ENCODE measurements at regions not wholly inside any gene's neighbourhood (a gene's known extent, or its start where the extent isn't known, plus 50 kb on each side); places are given as distances from the start of the nearest gene placed in this dataset.

- H3K36me3 ChIP-seq (ENCODE audit: insufficient read depth, low read length), result no peaks in the 10 kb centered on the region
- H3K27me3 Mint-ChIP-seq (ENCODE audit: low read depth, unreplicated experiment), result peaks cover 9% of the 10 kb centered on the region
These were observed 66.2 kb upstream of the SLC2A1 start for GRCh38 chr1:43024905-43025304.

GRCh38 chr1:43021547-43022474, 63.1 kb upstream of the SLC2A1 start:
- Mint-ChIP-seq H3K27ac (ENCODE audit: unreplicated experiment) (no peak overlapping the region), H3K36me3 (ENCODE audit: low read depth, unreplicated experiment) (no peaks in the 10 kb centered on the region), H3K4me1 (ENCODE audit: low read depth, unreplicated experiment) (no peaks in the 10 kb centered on the region), H3K27me3 (ENCODE audit: low read depth, unreplicated experiment) (peaks cover 16% of the 10 kb centered on the region), H3K9me3 (ENCODE audit: unreplicated experiment) (peaks cover 2% of the 10 kb centered on the region), H3K4me3 (ENCODE audit: unreplicated experiment) (no peak overlapping the region)
- TF ChIP-seq CTCF (IDR thresholded peaks at IDR 0.05; ENCODE audit: insufficient read depth, low read depth, low read length), result no peak
- TF ChIP-seq EZH2 (IDR thresholded peaks at IDR 0.05; ENCODE audit: insufficient read depth, low read length), result no peak
- H2AFZ ChIP-seq (ENCODE audit: low read depth, low read length), result peak overlapping the region; percentile 35
- no peaks in the 10 kb centered on the region for H3K79me2 ChIP-seq (ENCODE audit: insufficient read depth, low read length)
- DNase-seq (ENCODE audit: low read depth) (no peak), FAIRE-seq (no peak)
- no peak overlapping the region for H3K4me2 ChIP-seq (ENCODE audit: low read length)
- H3K27ac ChIP-seq (ENCODE audit: low read depth, low read length), result no peak overlapping the region
- H3K9ac ChIP-seq (ENCODE audit: low read length), result no peak overlapping the region
- no peaks in the 10 kb centered on the region for H3K36me3 ChIP-seq (ENCODE audit: insufficient read depth, low read length)
- H4K20me1 ChIP-seq (ENCODE audit: insufficient read depth, low read length), result no peaks in the 10 kb centered on the region
- H3K4me1 ChIP-seq (ENCODE audit: insufficient read depth, low read length), result no peaks in the 10 kb centered on the region
- no peaks in the 10 kb centered on the region for H3K9me3 ChIP-seq (ENCODE audit: insufficient read depth, low read depth, low read length)
- H3K27me3 ChIP-seq (ENCODE audit: insufficient read depth, low read length), result peaks cover 2% of the 10 kb centered on the region
- H3K4me3 ChIP-seq (ENCODE audit: insufficient read depth, low read depth, low read length), result no peak overlapping the region

More at GRCh38 chr1:43024905-43025304, 66.2 kb upstream of the SLC2A1 start:
- Histone ChIP-seq H2AFZ (ENCODE audit: low read depth, low read length) (no peak overlapping the region), H3K4me3 (ENCODE audit: insufficient read depth, low read depth, low read length) (no peak overlapping the region), H3K4me2 (ENCODE audit: low read length) (no peak overlapping the region), H3K27ac (ENCODE audit: low read depth, low read length) (no peak overlapping the region), H3K9me3 (ENCODE audit: insufficient read depth, low read depth, low read length) (no peaks in the 10 kb centered on the region), H3K27me3 (ENCODE audit: insufficient read depth, low read length) (peaks cover 14% of the 10 kb centered on the region), H3K79me2 (ENCODE audit: insufficient read depth, low read length) (no peaks in the 10 kb centered on the region), H3K4me1 (ENCODE audit: insufficient read depth, low read length) (no peaks in the 10 kb centered on the region), H4K20me1 (ENCODE audit: insufficient read depth, low read length) (no peaks in the 10 kb centered on the region), H3K9ac (ENCODE audit: low read length) (no peak overlapping the region)
- no peak overlapping the region for H3K4me3 Mint-ChIP-seq (ENCODE audit: unreplicated experiment)
- H3K4me1 Mint-ChIP-seq (ENCODE audit: low read depth, unreplicated experiment), result no peaks in the 10 kb centered on the region
- DNase-seq (ENCODE audit: low read depth), result no peak
- H3K36me3 Mint-ChIP-seq (ENCODE audit: low read depth, unreplicated experiment), result no peaks in the 10 kb centered on the region
- TF ChIP-seq EZH2 (IDR thresholded peaks at IDR 0.05; ENCODE audit: insufficient read depth, low read length), result no peak
- TF ChIP-seq CTCF (IDR thresholded peaks at IDR 0.05; ENCODE audit: insufficient read depth, low read depth, low read length), result no peak
- no peaks in the 10 kb centered on the region for H3K9me3 Mint-ChIP-seq (ENCODE audit: unreplicated experiment)
- no peak for FAIRE-seq
- H3K27ac Mint-ChIP-seq (ENCODE audit: unreplicated experiment), result no peak overlapping the region

- no peak for FAIRE-seq
- peaks cover 7% of the 10 kb centered on the region for H3K9me3 Mint-ChIP-seq (ENCODE audit: unreplicated experiment)
These were observed 60.6 kb upstream of the SLC2A1 start for GRCh38 chr1:43019226-43019625.

More at GRCh38 chr1:43019226-43019625, 60.6 kb upstream of the SLC2A1 start:
- DNase-seq (ENCODE audit: low read depth), result no peak
- no peak overlapping the region for H3K4me3 Mint-ChIP-seq (ENCODE audit: unreplicated experiment)
- Histone ChIP-seq H3K4me3 (ENCODE audit: insufficient read depth, low read depth, low read length) (no peak overlapping the region), H3K9me3 (ENCODE audit: insufficient read depth, low read depth, low read length) (no peaks in the 10 kb centered on the region), H3K79me2 (ENCODE audit: insufficient read depth, low read length) (no peaks in the 10 kb centered on the region), H4K20me1 (ENCODE audit: insufficient read depth, low read length) (no peaks in the 10 kb centered on the region), H3K27me3 (ENCODE audit: insufficient read depth, low read length) (peaks cover 2% of the 10 kb centered on the region), H3K4me2 (ENCODE audit: low read length) (no peak overlapping the region), H3K4me1 (ENCODE audit: insufficient read depth, low read length) (no peaks in the 10 kb centered on the region), H3K9ac (ENCODE audit: low read length) (no peak overlapping the region), H3K27ac (ENCODE audit: low read depth, low read length) (no peak overlapping the region), H3K36me3 (ENCODE audit: insufficient read depth, low read length) (no peaks in the 10 kb centered on the region), H2AFZ (ENCODE audit: low read depth, low read length) (no peak overlapping the region)
- TF ChIP-seq EZH2 (IDR thresholded peaks at IDR 0.05; ENCODE audit: insufficient read depth, low read length) (no peak), CTCF (IDR thresholded peaks at IDR 0.05; ENCODE audit: insufficient read depth, low read depth, low read length) (no peak)
- peaks cover 27% of the 10 kb centered on the region for H3K27me3 Mint-ChIP-seq (ENCODE audit: low read depth, unreplicated experiment)
- no peaks in the 10 kb centered on the region for H3K4me1 Mint-ChIP-seq (ENCODE audit: low read depth, unreplicated experiment)
- H3K36me3 Mint-ChIP-seq (ENCODE audit: low read depth, unreplicated experiment), result no peaks in the 10 kb centered on the region
- H3K27ac Mint-ChIP-seq (ENCODE audit: unreplicated experiment), result no peak overlapping the region
